Stimulated activated CD8-positive, alpha-beta memory T cell treated with anti-CD3 and anti-CD28 coated beads, Interleukin-12 subunit alpha, Interleukin-12 subunit beta, amount 100 ng/mL, for 4 hours (primary cell): ENCODE measurements at regions not wholly inside any gene's neighbourhood (a gene's known extent, or its start where the extent isn't known, plus 50 kb on each side); places are given as distances from the start of the nearest gene placed in this dataset.

Source experiments
- DNase-seq: peaks from one replicate; pipeline ENCODE4 v3.0.0-alpha.2; 2020; ENCODE audit warnings: low read depth

GRCh38 chr2:120548627-120549608 is 186.8 kb upstream of the GLI2 start:
- no peak for DNase-seq

GRCh38 chr2:120549841-120550240 is 185.8 kb upstream of the GLI2 start:
- DNase-seq, result no peak

GRCh38 chr2:120550282-120550681 is 185.4 kb upstream of the GLI2 start:
- no peak for DNase-seq

- no peak for DNase-seq
Observed at GRCh38 chr2:120550893-120551446, 184.7 kb upstream of the GLI2 start.

- no peak for DNase-seq
Observed at GRCh38 chr2:120551522-120551921, 184.1 kb upstream of the GLI2 start.

GRCh38 chr2:120552079-120552478 is 183.6 kb upstream of the GLI2 start:
- DNase-seq, result no peak

GRCh38 chr2:120552800-120553481 is 182.7 kb upstream of the GLI2 start:
- no peak for DNase-seq

GRCh38 chr2:120554625-120555032 is 181.0 kb upstream of the GLI2 start:
- no peak for DNase-seq

GRCh38 chr2:120555092-120555491 is 180.6 kb upstream of the GLI2 start:
- DNase-seq, result no peak

GRCh38 chr2:120556911-120557310 is 178.8 kb upstream of the GLI2 start:
- DNase-seq, result no peak

GRCh38 chr2:120558847-120559246 is 176.8 kb upstream of the GLI2 start:
- DNase-seq, result no peak

GRCh38 chr2:120559401-120559800 is 176.3 kb upstream of the GLI2 start:
- DNase-seq, result no peak

- DNase-seq, result no peak
Observed at GRCh38 chr2:120560330-120560729, 175.3 kb upstream of the GLI2 start.

- no peak for DNase-seq
Observed at GRCh38 chr2:120561379-120562035, 174.2 kb upstream of the GLI2 start.

GRCh38 chr2:120562218-120563005 is 173.3 kb upstream of the GLI2 start:
- DNase-seq, result no peak

GRCh38 chr2:120563616-120564015 is 172.1 kb upstream of the GLI2 start:
- no peak for DNase-seq

GRCh38 chr2:120564213-120565094 is 171.2 kb upstream of the GLI2 start:
- DNase-seq, result no peak

GRCh38 chr2:120565095-120565460 is 170.6 kb upstream of the GLI2 start:
- no peak for DNase-seq

GRCh38 chr2:120565929-120566328 is 169.7 kb upstream of the GLI2 start:
- DNase-seq, result no peak

GRCh38 chr2:120566331-120567035 is 169.2 kb upstream of the GLI2 start:
- no peak for DNase-seq
